HCT116 (cell line): ENCODE measurements at regions not wholly inside any gene's neighbourhood (a gene's known extent, or its start where the extent isn't known, plus 50 kb on each side); places are given as distances from the start of the nearest gene placed in this dataset.

Experiments used
- ATAC-seq: fragments of 200-7000 bp; cut with Tn5 transposase; 2 replicates; pipeline ENCODE4 v1.9.1; 2020; ENCODE audit warnings: mild to moderate bottlenecking, moderate library complexity
- BruUV-seq: library from RNA; stranded (reverse); fragments of 400-500 nt; replicated peaks from 2 replicates; lab custom pipeline; 2021; lab: Mats Ljungman, UMichigan
- CTCF ChIA-PET: fragments of 300-600 bp; sonication (Branson Sonifier 250); formaldehyde crosslinking; loops from one replicate; lab custom pipeline; 2021; ENCODE audit warnings: antibody characterized with exemption; lab: Charles Lee
- POLR2A ChIA-PET: fragments of 300-600, 350-600 bp; sonication (Branson Sonifier 250); formaldehyde crosslinking; loops from one replicate; lab custom pipeline; 2021; ENCODE audit warnings: antibody characterized with exemption; lab: Charles Lee
- RAD21 ChIA-PET, 2 experiments: fragments of 300-600 bp; sonication (Branson Sonifier 250); formaldehyde crosslinking; loops; one replicate each; lab custom pipeline; 2023; ENCODE audit warnings: low total read pairs in 2 of 2; ENCODE audit not compliant: uncharacterized antibody in 2 of 2, unreplicated experiment in 2 of 2, low non-redundant PET in 1 of 2; lab: Charles Lee
- DNase-seq: peaks from one replicate; pipeline ENCODE4 v3.0.0-alpha.2; 2010; ENCODE audit warnings: low read depth, low spot score
- H2AFZ ChIP-seq: fragments of 200-600 bp; shearing (Covaris generic), sonication (generic); 2 replicates; pipeline ENCODE4 v1.6.1; 2017; ENCODE audit warnings: low read depth, mixed run types, mixed read lengths, antibody characterized with exemption, low read length; ENCODE audit not compliant: poor library complexity, severe bottlenecking
- H3K27ac ChIP-seq: 2 replicates; pipeline ENCODE4 v1.5.1; 2012; ENCODE audit warnings: low read depth, low read length
- H3K27me3 ChIP-seq: fragments of 200-600 bp; sonication (generic); 2 replicates; pipeline ENCODE4 v1.6.1; 2016; ENCODE audit warnings: mixed run types, low read length, mixed read lengths; ENCODE audit not compliant: insufficient read depth
- H3K36me3 ChIP-seq, 2 experiments: fragments of 200-500 bp in 1 of 2; fragments of 200-600 bp in 1 of 2; sonication (Bioruptor generic) in 1 of 2; sonication (generic) in 1 of 2; 2 replicates each; pipeline versions ENCODE4 v1.5.1 to v1.6.1; 2014 to 2016; ENCODE audit warnings: low read length in 2 of 2, inconsistent platforms in 1 of 2, mixed read lengths in 1 of 2, mixed run types in 1 of 2; ENCODE audit not compliant: insufficient read depth in 2 of 2, control insufficient read depth in 1 of 2
- H3K4me1 ChIP-seq, 2 experiments: fragments of 200-600 bp in 1 of 2; sonication (generic) in 1 of 2; 2 replicates each; pipeline versions ENCODE4 v1.5.1 to v1.6.1; 2012 to 2017; ENCODE audit warnings: low read length in 2 of 2, inconsistent platforms in 1 of 2, mild to moderate bottlenecking in 1 of 2, mixed read lengths in 1 of 2, mixed run types in 1 of 2, moderate library complexity in 1 of 2; ENCODE audit not compliant: insufficient read depth in 2 of 2, control insufficient read depth in 1 of 2
- H3K4me2 ChIP-seq: fragments of 200-600 bp; sonication (generic); 2 replicates; pipeline ENCODE4 v1.6.1; 2017; ENCODE audit warnings: mixed run types, low read length, mixed read lengths
- H3K4me3 ChIP-seq, 2 experiments: fragments of 200-600 bp in 1 of 2; sonication (generic) in 1 of 2; replicated peaks in 1 of 2; 2 replicates each; pipeline ENCODE4 v1.5.1; 2011 to 2016; ENCODE audit warnings: low read length in 2 of 2, control low read depth in 1 of 2, low read depth in 1 of 2, mild to moderate bottlenecking in 1 of 2, mixed read lengths in 1 of 2, mixed run types in 1 of 2
- H3K79me2 ChIP-seq: fragments of 200-600 bp; sonication (generic); 2 replicates; pipeline ENCODE4 v1.6.1; 2017; ENCODE audit warnings: mild to moderate bottlenecking, mixed run types, low read length, moderate library complexity, mixed read lengths; ENCODE audit not compliant: insufficient read depth
- H3K9ac ChIP-seq: fragments of 200-600 bp; sonication (generic); 2 replicates; pipeline ENCODE4 v1.6.1; 2016; ENCODE audit warnings: low read length, mixed read lengths
- H3K9me2 ChIP-seq: fragments of 200-600 bp; sonication (generic), shearing (Covaris generic); 2 replicates; pipeline ENCODE4 v1.6.1; 2017; ENCODE audit warnings: mixed run types, mild to moderate bottlenecking, moderate library complexity; ENCODE audit not compliant: insufficient read depth
- H3K9me3 ChIP-seq, 2 experiments: fragments of 200-500 bp in 1 of 2; fragments of 200-600 bp in 1 of 2; sonication (Bioruptor generic) in 1 of 2; sonication (generic) in 1 of 2; 2 replicates each; pipeline ENCODE4 v1.6.1; 2014 to 2017; ENCODE audit warnings: low read length in 2 of 2, mixed read lengths in 2 of 2, inconsistent platforms in 1 of 2, low read depth in 1 of 2, mild to moderate bottlenecking in 1 of 2, mixed run types in 1 of 2, moderate library complexity in 1 of 2; ENCODE audit not compliant: control insufficient read depth in 1 of 2, insufficient read depth in 1 of 2
- H4K20me1 ChIP-seq: fragments of 200-600 bp; sonication (generic), shearing (Covaris generic); 2 replicates; pipeline ENCODE4 v1.6.1; 2017; ENCODE audit warnings: mixed run types, mild to moderate bottlenecking, moderate library complexity; ENCODE audit not compliant: insufficient read depth
- EZH2 ChIP-seq: fragments of 200-600 bp; sonication (generic); IDR thresholded peaks from 2 replicates; pipeline ENCODE4 v1.6.1; 2017; ENCODE audit warnings: antibody characterized with exemption, mixed run types
- EZH2phosphoT487 ChIP-seq: fragments of 200-600 bp; IDR thresholded peaks from 2 replicates; pipeline ENCODE4 v1.6.1; 2018; ENCODE audit warnings: antibody characterized with exemption, borderline replicate concordance
- FOSL1 ChIP-seq: IDR thresholded peaks from 2 replicates; pipeline ENCODE4 v1.6.1; 2012; ENCODE audit warnings: low read depth
- JUND ChIP-seq: IDR thresholded peaks from 2 replicates; pipeline ENCODE4 v1.6.1; 2012
- ZBTB33 ChIP-seq: IDR thresholded peaks from 2 replicates; pipeline ENCODE4 v1.6.1; 2011; ENCODE audit warnings: mild to moderate bottlenecking, low read length, moderate library complexity; ENCODE audit not compliant: insufficient replicate concordance; ENCODE audit errors: extremely low read depth
- ZNF274 ChIP-seq: fragments of 200-500 bp; sonication (Bioruptor generic); IDR thresholded peaks from 2 replicates; pipeline ENCODE4 v1.6.1; 2014; ENCODE audit warnings: mild to moderate bottlenecking, low read depth, low read length, inconsistent platforms
- intact Hi-C: fragments of 100-400 bp; cut with micrococcal nuclease; formaldehyde crosslinking; loops from 2 replicates; pipeline ENCODE4 v1.10.0; 2022

DNA sequence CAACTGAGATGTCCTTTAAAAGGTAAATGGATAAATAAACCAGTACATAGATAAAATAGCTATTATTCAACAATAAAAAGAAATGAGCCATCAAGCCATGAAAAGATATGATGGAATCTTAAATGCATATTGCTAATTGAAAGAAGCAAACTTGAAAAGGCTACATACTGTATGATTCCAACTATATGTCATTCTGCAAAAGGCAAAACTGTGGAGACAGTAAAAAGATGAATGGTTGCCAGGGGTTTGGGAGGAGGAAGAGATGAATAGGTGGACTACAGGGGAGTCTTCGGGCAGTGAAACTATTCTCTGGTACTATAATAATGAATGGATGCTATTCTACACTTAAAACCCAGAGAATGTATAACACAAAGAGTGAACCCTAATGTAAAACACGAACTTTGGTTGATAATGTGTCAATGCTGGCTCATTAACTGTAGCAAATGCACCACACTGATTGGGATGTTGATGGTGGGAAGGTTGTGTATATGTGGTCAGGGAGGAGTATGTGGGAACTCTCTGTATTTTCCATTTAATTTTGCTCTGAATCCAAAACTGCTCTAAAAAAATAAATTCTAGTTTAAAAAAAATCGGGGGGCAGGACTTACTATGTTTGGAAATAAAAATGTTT lies 73.7 kb upstream of the MYCN start (continued):
- TF ChIP-seq ZBTB33 (no peak), EZH2phosphoT487 (no peak)

GRCh38 chr2:15867194-15868171 lies 72.9 kb upstream of the MYCN start:
- Histone ChIP-seq H3K36me3 (no peaks in the 10 kb centered on the region), H3K27ac (no peak overlapping the region), H3K4me3 (no peak overlapping the region), H4K20me1 (no peaks in the 10 kb centered on the region), H2AFZ (no peak overlapping the region), H3K9ac (no peak overlapping the region), H3K4me2 (no peak overlapping the region), H3K27me3 (0 out of 2 replicates have a peak, but pooled peaks cover 4% of the 10 kb centered on the region), H3K9me2 (no peaks in the 10 kb centered on the region), H3K9me3 (no peaks in the 10 kb centered on the region), H3K79me2 (no peaks in the 10 kb centered on the region), H3K4me1 (no peaks in the 10 kb centered on the region)
- ATAC-seq: no peak
- TF ChIP-seq ZNF274 (no peak), JUND (no peak), EZH2 (no peak), FOSL1 (no peak)
- no peak for DNase-seq
- no TSS peak for BruUV-seq
- RAD21 ChIA-PET: no interaction called here
- POLR2A ChIA-PET: no interaction called here
- CTCF ChIA-PET: interaction anchor here (0.7 kb wide), 1 partner anchor 10 kb away, joined by 3 read pairs; no protein-coding TSS in a partner anchor
- intact Hi-C loops: no loop called here
